Mesodermal cell (in vitro differentiated cells): ENCODE measurements at regions not wholly inside any gene's neighbourhood (a gene's known extent, or its start where the extent isn't known, plus 50 kb on each side); places are given as distances from the start of the nearest gene placed in this dataset.

Source experiments
- H3K27ac ChIP-seq: 2 replicates; pipeline ENCODE4 v1.7.0; 2013; ENCODE audit warnings: mild to moderate bottlenecking, low read depth, low read length, moderate library complexity; ENCODE audit not compliant: severe bottlenecking
- H3K36me3 ChIP-seq: 2 replicates; pipeline ENCODE4 v1.7.1; 2013; ENCODE audit warnings: mild to moderate bottlenecking, low read length, moderate library complexity; ENCODE audit not compliant: control insufficient read depth, insufficient read depth
- H3K4me1 ChIP-seq: one replicate; pipeline ENCODE4 v1.7.1; 2013; ENCODE audit warnings: mild to moderate bottlenecking, low read length; ENCODE audit not compliant: insufficient read depth, control insufficient read depth, poor library complexity, severe bottlenecking
- H3K4me3 ChIP-seq: 2 replicates; pipeline ENCODE4 v1.7.0; 2013; ENCODE audit warnings: low read length, control low read depth, mild to moderate bottlenecking; ENCODE audit not compliant: insufficient read depth, poor library complexity, severe bottlenecking; ENCODE audit errors: extremely low read depth
- H3K9me3 ChIP-seq: 2 replicates; pipeline ENCODE4 v1.7.1; 2013; ENCODE audit warnings: mild to moderate bottlenecking, low read length, moderate library complexity; ENCODE audit not compliant: control insufficient read depth
- WGBS, 2 experiments: methylation state at CpG; one replicate each; pipeline ENCODE4 v1.1.5; 2013; ENCODE audit warnings: missing lambda C conversion rate in 2 of 2; ENCODE audit not compliant: insufficient coverage in 2 of 2; 5-methylcytosine and 5-hydroxymethylcytosine counted together

- no peaks in the 10 kb centered on the region for H3K36me3 ChIP-seq
- no peak overlapping the region for H3K27ac ChIP-seq
- 85 to 88% methylated on average over 1 to 2 of the region's 3 CpGs for WGBS, 2 experiments
- H3K4me1 ChIP-seq, result no peaks in the 10 kb centered on the region
- H3K9me3 ChIP-seq, result no peaks in the 10 kb centered on the region
- no peak overlapping the region for H3K4me3 ChIP-seq
Observed at GRCh38 chr6:74991573-74992332, 214.1 kb downstream of the COL12A1 start.

- Histone ChIP-seq H3K27ac (no peak overlapping the region), H3K36me3 (no peaks in the 10 kb centered on the region), H3K9me3 (no peaks in the 10 kb centered on the region), H3K4me1 (no peaks in the 10 kb centered on the region), H3K4me3 (no peak overlapping the region)
- 89 to 95% methylated on average over 5 of the region's 7 CpGs for WGBS, 2 experiments
Observed at GRCh38 chr6:74979065-74979766, 226.6 kb downstream of the COL12A1 start.

GRCh38 chr6:74976701-74977100, 229.2 kb downstream of the COL12A1 start:
- no peaks in the 10 kb centered on the region for H3K36me3 ChIP-seq
- H3K27ac ChIP-seq, result no peak overlapping the region
- 78 to 100% methylated on average over 1 of the region's 2 CpGs for WGBS, 2 experiments
- H3K4me3 ChIP-seq, result no peak overlapping the region
- no peaks in the 10 kb centered on the region for H3K9me3 ChIP-seq
- H3K4me1 ChIP-seq, result no peaks in the 10 kb centered on the region

DNA sequence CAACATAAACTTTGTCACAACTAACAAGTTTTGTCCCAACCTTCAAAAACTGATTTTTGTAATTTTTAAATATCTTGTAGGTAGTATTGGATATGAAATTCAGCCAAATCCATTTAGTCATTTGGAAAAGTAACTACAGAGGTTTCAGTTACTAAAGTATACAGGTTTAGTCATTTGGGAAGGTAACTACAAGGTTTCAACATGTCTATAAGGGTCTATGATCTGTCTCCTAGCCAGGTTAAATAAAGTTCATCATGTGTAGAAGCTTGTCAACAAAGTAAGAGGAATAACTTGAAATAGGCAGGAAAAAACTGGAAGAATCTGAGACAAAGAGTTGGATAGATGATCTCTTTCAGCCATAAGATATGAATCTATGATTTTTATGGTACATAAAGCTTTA, 229.8 kb downstream of the COL12A1 start:
- no peak overlapping the region for H3K27ac ChIP-seq
- H3K36me3 ChIP-seq, result no peaks in the 10 kb centered on the region
- H3K9me3 ChIP-seq, result no peaks in the 10 kb centered on the region
- H3K4me3 ChIP-seq, result no peak overlapping the region
- H3K4me1 ChIP-seq, result no peaks in the 10 kb centered on the region

GRCh38 chr6:74973591-74973990, 232.3 kb downstream of the COL12A1 start:
- Histone ChIP-seq H3K4me1 (no peaks in the 10 kb centered on the region), H3K4me3 (no peak overlapping the region), H3K9me3 (no peaks in the 10 kb centered on the region), H3K27ac (no peak overlapping the region), H3K36me3 (no peaks in the 10 kb centered on the region)

GRCh38 chr6:74971633-74972032, 234.2 kb downstream of the COL12A1 start:
- H3K36me3 ChIP-seq, result no peaks in the 10 kb centered on the region
- no peaks in the 10 kb centered on the region for H3K9me3 ChIP-seq
- no peaks in the 10 kb centered on the region for H3K4me1 ChIP-seq
- H3K27ac ChIP-seq, result no peak overlapping the region
- no peak overlapping the region for H3K4me3 ChIP-seq

DNA sequence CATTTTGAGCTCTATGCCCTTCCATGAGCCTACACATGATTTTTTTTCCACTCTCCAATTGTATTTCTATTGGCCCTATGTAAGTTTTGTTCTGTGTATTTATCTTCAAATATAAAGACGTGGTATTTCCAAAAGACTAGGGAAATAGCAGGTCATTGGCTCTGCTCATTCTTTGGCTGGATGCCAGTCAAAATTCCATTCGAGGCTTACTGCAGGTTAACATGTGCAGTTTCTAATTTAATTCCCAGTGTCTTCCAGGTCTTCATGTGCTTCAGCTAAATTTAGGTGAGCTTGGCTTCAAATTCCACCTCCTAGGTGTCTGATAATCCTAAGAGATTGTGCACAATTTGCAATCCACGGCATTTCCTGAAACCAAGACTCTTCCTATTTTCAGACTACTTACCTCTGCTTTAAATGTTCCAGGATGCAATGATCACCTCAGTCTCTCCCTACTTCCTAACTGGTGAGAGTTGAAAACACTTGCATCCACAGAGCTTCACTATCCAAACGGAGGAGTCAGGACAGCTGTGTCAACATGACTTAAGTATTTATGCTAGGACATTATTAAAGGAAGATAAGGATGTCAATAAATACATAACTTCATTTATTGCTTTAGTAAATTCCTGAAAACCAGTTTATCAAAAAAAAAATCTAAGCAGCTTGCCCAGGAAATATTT, 236.1 kb downstream of the COL12A1 start:
- Histone ChIP-seq H3K9me3 (no peaks in the 10 kb centered on the region), H3K36me3 (no peaks in the 10 kb centered on the region), H3K27ac (no peak overlapping the region), H3K4me1 (no peaks in the 10 kb centered on the region), H3K4me3 (no peak overlapping the region)
- WGBS, 2 experiments, result 71 to 85% methylated on average over 2 to 3 of the region's 4 CpGs

DNA sequence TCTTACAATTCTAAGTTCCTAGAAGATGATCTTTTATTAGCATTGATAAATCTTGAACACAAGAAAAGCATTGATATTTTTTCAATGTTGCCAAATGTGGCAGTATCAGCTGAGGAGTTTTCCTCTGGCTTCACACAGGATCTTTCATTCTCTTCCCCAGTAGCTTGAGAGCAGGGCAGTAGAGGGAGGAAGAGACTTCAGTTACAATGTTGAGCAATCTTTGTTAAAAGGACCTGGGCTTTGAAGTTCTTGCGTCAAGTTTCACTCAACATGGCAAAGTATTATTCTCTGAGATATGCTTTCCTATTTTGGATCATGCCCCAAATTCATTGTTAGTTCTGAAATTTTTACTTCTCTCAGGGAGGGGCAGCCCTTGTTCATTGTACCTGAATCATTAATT, 238.0 kb downstream of the COL12A1 start:
- no peak overlapping the region for H3K4me3 ChIP-seq
- H3K9me3 ChIP-seq, result no peaks in the 10 kb centered on the region
- no peak overlapping the region for H3K27ac ChIP-seq
- H3K36me3 ChIP-seq, result no peaks in the 10 kb centered on the region
- no peaks in the 10 kb centered on the region for H3K4me1 ChIP-seq
- WGBS, 2 experiments, result 100% methylated on average over 1 of the region's 1 CpG; no CpG with 5 or more reads in 1 of the 2 experiments

- no peak overlapping the region for H3K27ac ChIP-seq
- H3K4me1 ChIP-seq, result no peaks in the 10 kb centered on the region
- no peaks in the 10 kb centered on the region for H3K36me3 ChIP-seq
- 80% methylated on average over 1 of the region's 2 CpGs; no CpG with 5 or more reads in 1 of the 2 experiments for WGBS, 2 experiments
- H3K4me3 ChIP-seq, result no peak overlapping the region
- H3K9me3 ChIP-seq, result no peaks in the 10 kb centered on the region
Observed at GRCh38 chr6:74966712-74967111, 239.1 kb downstream of the COL12A1 start.

DNA sequence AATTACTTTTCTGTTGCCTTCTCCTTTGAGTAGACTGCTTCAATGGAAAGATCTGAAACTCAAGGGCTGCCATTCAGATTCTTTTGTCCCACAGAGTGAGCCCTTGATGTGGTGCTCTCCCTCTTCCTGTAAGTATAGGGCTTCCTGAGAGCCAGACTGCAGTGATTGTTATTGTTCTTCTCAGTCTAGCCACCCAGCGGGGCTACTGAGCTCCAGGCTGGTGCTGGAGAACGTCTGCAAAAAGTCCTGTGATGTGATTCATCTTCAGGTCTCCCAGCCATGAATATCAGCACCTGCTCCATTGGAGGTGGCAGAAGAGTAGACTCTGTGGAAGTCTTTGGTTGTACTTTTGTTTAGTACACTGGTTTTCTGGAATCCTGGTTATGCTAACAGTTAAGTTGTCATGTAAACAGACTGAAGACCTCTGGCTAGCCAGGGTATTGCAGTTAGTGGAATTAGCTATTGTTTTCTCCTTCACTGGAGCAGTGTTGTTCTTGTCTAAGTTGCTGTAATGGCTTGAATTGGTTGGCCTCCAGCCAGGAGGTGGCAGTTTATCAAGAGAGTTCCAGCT, 240.9 kb downstream of the COL12A1 start:
- WGBS, 2 experiments, result 33 to 82% methylated on average over 1 to 2 of the region's 2 CpGs
- Histone ChIP-seq H3K4me1 (no peaks in the 10 kb centered on the region), H3K36me3 (no peaks in the 10 kb centered on the region), H3K9me3 (no peaks in the 10 kb centered on the region), H3K4me3 (no peak overlapping the region), H3K27ac (no peak overlapping the region)
